Mesenchymal stem cell (in vitro differentiated cells and primary cell): ENCODE measurements at regions not wholly inside any gene's neighbourhood (a gene's known extent, or its start where the extent isn't known, plus 50 kb on each side); places are given as distances from the start of the nearest gene placed in this dataset.

Source experiments
- DNase-seq: peaks from one replicate; pipeline ENCODE4 v3.0.0-alpha.2; 2013
- H2AFZ ChIP-seq: one replicate; pipeline ENCODE4 v1.6.1; 2013; ENCODE audit warnings: low read depth, mild to moderate bottlenecking, control low read depth, inconsistent platforms, low read length, moderate library complexity
- H2AK5ac ChIP-seq: 2 replicates; pipeline ENCODE4 v1.6.1; 2013; ENCODE audit warnings: low read length, moderate library complexity, mild to moderate bottlenecking, inconsistent platforms; ENCODE audit not compliant: severe bottlenecking
- H2BK120ac ChIP-seq: one replicate; pipeline ENCODE4 v1.6.1; 2013; ENCODE audit warnings: low read depth, mild to moderate bottlenecking, inconsistent platforms, low read length, moderate library complexity
- H2BK12ac ChIP-seq, 2 experiments: one replicate each; pipeline ENCODE4 v1.6.1; 2013; ENCODE audit warnings: inconsistent platforms in 2 of 2, low read length in 2 of 2, mild to moderate bottlenecking in 2 of 2, moderate library complexity in 2 of 2, control low read depth in 1 of 2
- H2BK15ac ChIP-seq: one replicate; pipeline ENCODE4 v1.6.1; 2013; ENCODE audit warnings: mild to moderate bottlenecking, low read depth, inconsistent platforms; ENCODE audit not compliant: poor library complexity, severe bottlenecking
- H2BK5ac ChIP-seq: 2 replicates; pipeline ENCODE4 v1.6.1; 2013; ENCODE audit warnings: low read depth, mild to moderate bottlenecking, low read length, control low read depth, inconsistent platforms; ENCODE audit not compliant: poor library complexity, severe bottlenecking
- H3K14ac ChIP-seq, 2 experiments: one replicate each; pipeline ENCODE4 v1.6.1; 2013; ENCODE audit warnings: inconsistent platforms in 2 of 2, low read length in 2 of 2, control low read depth in 1 of 2, mild to moderate bottlenecking in 1 of 2, moderate library complexity in 1 of 2
- H3K18ac ChIP-seq, 2 experiments: one replicate each; pipeline ENCODE4 v1.6.1; 2013; ENCODE audit warnings: inconsistent platforms in 2 of 2, low read length in 2 of 2, control low read depth in 1 of 2, low read depth in 1 of 2, mild to moderate bottlenecking in 1 of 2
- H3K23ac ChIP-seq, 2 experiments: one replicate each; pipeline ENCODE4 v1.6.1; 2013; ENCODE audit warnings: inconsistent platforms in 2 of 2, low read length in 2 of 2, mild to moderate bottlenecking in 2 of 2, moderate library complexity in 2 of 2, control low read depth in 1 of 2
- H3K27ac ChIP-seq: 2 replicates; pipeline ENCODE4 v1.5.1; 2013; ENCODE audit warnings: mild to moderate bottlenecking, moderate library complexity, low read length, control low read depth, inconsistent platforms; ENCODE audit not compliant: poor library complexity, severe bottlenecking
- H3K27me3 ChIP-seq, 2 experiments: 2 replicates each; pipeline versions ENCODE4 v1.6.1 to v1.7.0; 2013; ENCODE audit warnings: low read length in 2 of 2, mild to moderate bottlenecking in 2 of 2, moderate library complexity in 2 of 2, control low read depth in 1 of 2, inconsistent platforms in 1 of 2; ENCODE audit not compliant: control insufficient read depth in 1 of 2, insufficient read depth in 1 of 2
- H3K36me3 ChIP-seq, 2 experiments: 2 replicates each; pipeline versions ENCODE4 v1.6.1 to v1.7.0; 2013; ENCODE audit warnings: low read length in 2 of 2, control low read depth in 1 of 2, inconsistent platforms in 1 of 2, low read depth in 1 of 2, mild to moderate bottlenecking in 1 of 2; ENCODE audit not compliant: insufficient read depth in 2 of 2, control insufficient read depth in 1 of 2
- H3K4ac ChIP-seq, 2 experiments: one replicate each; pipeline ENCODE4 v1.6.1; 2013; ENCODE audit warnings: inconsistent platforms in 2 of 2, low read length in 2 of 2, mild to moderate bottlenecking in 2 of 2, moderate library complexity in 2 of 2, control low read depth in 1 of 2, low read depth in 1 of 2
- H3K4me1 ChIP-seq: 2 replicates; pipeline ENCODE4 v1.6.1; 2013; ENCODE audit warnings: low read depth, low read length, control low read depth; ENCODE audit not compliant: control insufficient read depth, insufficient read depth
- H3K4me2 ChIP-seq: 2 replicates; pipeline ENCODE4 v1.6.1; 2013; ENCODE audit warnings: low read length, mild to moderate bottlenecking, inconsistent platforms; ENCODE audit not compliant: poor library complexity, severe bottlenecking
- H3K4me3 ChIP-seq, 2 experiments: 2 replicates each; pipeline versions ENCODE4 v1.5.1 to v1.7.0; 2013; ENCODE audit warnings: low read length in 2 of 2, mild to moderate bottlenecking in 2 of 2, control low read depth in 1 of 2, low read depth in 1 of 2; ENCODE audit not compliant: insufficient read depth in 1 of 2
- H3K79me1 ChIP-seq: replicated peaks from 2 replicates; pipeline ENCODE4 v1.6.1; 2013; ENCODE audit warnings: mild to moderate bottlenecking, control low read depth, low read length, inconsistent platforms; ENCODE audit not compliant: poor library complexity, severe bottlenecking
- H3K9ac ChIP-seq: 2 replicates; pipeline ENCODE4 v1.7.0; 2013; ENCODE audit warnings: mild to moderate bottlenecking, low read length, moderate library complexity
- H3K9me3 ChIP-seq: 2 replicates; pipeline ENCODE4 v1.7.0; 2013; ENCODE audit warnings: mild to moderate bottlenecking, low read length; ENCODE audit not compliant: control insufficient read depth
- H4K8ac ChIP-seq: one replicate; pipeline ENCODE4 v1.6.1; 2013; ENCODE audit warnings: inconsistent platforms, mild to moderate bottlenecking, low read length, moderate library complexity
- H4K91ac ChIP-seq: one replicate; pipeline ENCODE4 v1.6.1; 2013; ENCODE audit warnings: mild to moderate bottlenecking, low read length, inconsistent platforms
- WGBS: methylation state at CpG from one replicate; pipeline ENCODE4 v1.1.7; 2013; ENCODE audit warnings: mixed read lengths; 5-methylcytosine and 5-hydroxymethylcytosine counted together

- H3K4me1 ChIP-seq: no peaks in the 10 kb centered on the region
- H3K36me3 ChIP-seq: no peaks in the 10 kb centered on the region
- no peak overlapping the region for H3K4me3 ChIP-seq
- H3K27me3 ChIP-seq: no peaks in the 10 kb centered on the region
- H3K9ac ChIP-seq: no peak overlapping the region
- H3K27ac ChIP-seq: no peak overlapping the region
- H3K14ac ChIP-seq: no peak overlapping the region
- H2AK5ac ChIP-seq: no peak overlapping the region
- H3K23ac ChIP-seq: no peak overlapping the region
- H2AFZ ChIP-seq: no peak overlapping the region
- H3K79me1 ChIP-seq: no peaks in the 10 kb centered on the region
- no peak overlapping the region for H2BK5ac ChIP-seq
- H2BK12ac ChIP-seq: no peak overlapping the region
- no peak overlapping the region for H2BK15ac ChIP-seq
- no peaks in the 10 kb centered on the region for H3K9me3 ChIP-seq
- 57% methylated on average over 2 of the region's 2 CpGs for WGBS
- no peak overlapping the region for H4K8ac ChIP-seq
- no peak overlapping the region for H4K91ac ChIP-seq
- peak overlapping the region in 1 of 2 experiments; percentile 12 for H3K18ac ChIP-seq
- H2BK120ac ChIP-seq: no peak overlapping the region
- no peak overlapping the region for H3K4me2 ChIP-seq
- no peak for DNase-seq
- H3K4ac ChIP-seq: no peak overlapping the region
Observed at GRCh38 chr5:117788596-117788995, 1199.8 kb downstream of the DTWD2 start.

GRCh38 chr5:117779171-117779570 is 1204.5 kb upstream of the SEMA6A start:
- H2BK15ac ChIP-seq: no peak overlapping the region
- H2BK12ac ChIP-seq: no peak overlapping the region
- no peak overlapping the region for H3K23ac ChIP-seq
- H3K4ac ChIP-seq: no peak overlapping the region
- peaks cover 9% of the 10 kb centered on the region for H3K9me3 ChIP-seq
- H4K8ac ChIP-seq: no peak overlapping the region
- H4K91ac ChIP-seq: no peak overlapping the region
- no peak overlapping the region for H2BK5ac ChIP-seq
- H3K9ac ChIP-seq: no peak overlapping the region
- no peak overlapping the region for H2BK120ac ChIP-seq
- no peak overlapping the region for H3K4me3 ChIP-seq
- no peaks in the 10 kb centered on the region for H3K36me3 ChIP-seq
- no peak overlapping the region for H3K27ac ChIP-seq
- no peak overlapping the region for H3K18ac ChIP-seq
- 95% methylated on average over 4 of the region's 4 CpGs for WGBS
- no peak overlapping the region for H2AK5ac ChIP-seq
- no peaks in the 10 kb centered on the region for H3K79me1 ChIP-seq
- H3K27me3 ChIP-seq: no peaks in the 10 kb centered on the region
- no peak overlapping the region for H2AFZ ChIP-seq
- no peak for DNase-seq
- no peak overlapping the region for H3K4me2 ChIP-seq
- H3K4me1 ChIP-seq: no peaks in the 10 kb centered on the region
- no peak overlapping the region for H3K14ac ChIP-seq

GRCh38 chr5:117776977-117777376 is 1202.4 kb upstream of the SEMA6A start:
- Histone ChIP-seq H3K27ac (no peak overlapping the region), H3K14ac (no peak overlapping the region), H3K18ac (no peak overlapping the region), H2AK5ac (no peak overlapping the region), H2AFZ (no peak overlapping the region), H3K36me3 (no peaks in the 10 kb centered on the region), H2BK5ac (no peak overlapping the region), H3K9ac (no peak overlapping the region), H3K23ac (no peak overlapping the region), H3K4me3 (no peak overlapping the region), H3K79me1 (no peaks in the 10 kb centered on the region), H3K4me1 (no peaks in the 10 kb centered on the region), H4K8ac (no peak overlapping the region), H2BK12ac (no peak overlapping the region), H3K4ac (no peak overlapping the region), H3K9me3 (peaks cover 9% of the 10 kb centered on the region), H3K4me2 (no peak overlapping the region), H4K91ac (no peak overlapping the region), H2BK120ac (no peak overlapping the region), H3K27me3 (no peaks in the 10 kb centered on the region), H2BK15ac (no peak overlapping the region)
- WGBS: no CpG with 5 or more reads among the region's 3 CpGs
- DNase-seq: no peak

GRCh38 chr5:117769877-117770276 is 1195.3 kb upstream of the SEMA6A start:
- no peak overlapping the region for H3K27ac ChIP-seq
- H2AFZ ChIP-seq: no peak overlapping the region
- H4K91ac ChIP-seq: no peak overlapping the region
- no peaks in the 10 kb centered on the region for H3K36me3 ChIP-seq
- 100% methylated on average over 2 of the region's 2 CpGs for WGBS
- H4K8ac ChIP-seq: no peak overlapping the region
- no peak overlapping the region for H3K9ac ChIP-seq
- no peak overlapping the region for H2BK15ac ChIP-seq
- H3K4me1 ChIP-seq: no peaks in the 10 kb centered on the region
- no peak overlapping the region for H2BK12ac ChIP-seq
- no peak overlapping the region for H3K18ac ChIP-seq
- H3K4me2 ChIP-seq: no peak overlapping the region
- H3K79me1 ChIP-seq: no peaks in the 10 kb centered on the region
- no peak overlapping the region for H3K14ac ChIP-seq
- no peak overlapping the region for H2AK5ac ChIP-seq
- no peak overlapping the region for H3K4ac ChIP-seq
- no peak overlapping the region for H3K4me3 ChIP-seq
- no peak overlapping the region for H2BK5ac ChIP-seq
- H3K9me3 ChIP-seq: peaks cover under 1% of the 10 kb centered on the region
- no peak overlapping the region for H3K23ac ChIP-seq
- DNase-seq: no peak
- no peak overlapping the region for H2BK120ac ChIP-seq
- H3K27me3 ChIP-seq: no peaks in the 10 kb centered on the region
